AG10803 (cell line): ENCODE measurements at regions not wholly inside any gene's neighbourhood (a gene's known extent, or its start where the extent isn't known, plus 50 kb on each side); places are given as distances from the start of the nearest gene placed in this dataset.
"Not testable (repeated sequence)": the region's sequence is repeated elsewhere in the genome, so short reads cannot be mapped to it uniquely, and the experiment has no call there.

Experiments used
- DNase-seq: peaks from one replicate; pipeline ENCODE4 v3.0.0; 2010; ENCODE audit warnings: low read depth
- H3K4me3 ChIP-seq: 2 replicates; pipeline ENCODE4 v1.5.1; 2011; ENCODE audit warnings: mild to moderate bottlenecking, low read length, control low read depth
- TF ChIP-seq, protein P1 (sequence below): conservative IDR thresholded peaks from 2 replicates; pipeline ENCODE4 v1.5.1; 2011; ENCODE audit warnings: mild to moderate bottlenecking, low read length, control low read depth, inconsistent platforms

DNA sequence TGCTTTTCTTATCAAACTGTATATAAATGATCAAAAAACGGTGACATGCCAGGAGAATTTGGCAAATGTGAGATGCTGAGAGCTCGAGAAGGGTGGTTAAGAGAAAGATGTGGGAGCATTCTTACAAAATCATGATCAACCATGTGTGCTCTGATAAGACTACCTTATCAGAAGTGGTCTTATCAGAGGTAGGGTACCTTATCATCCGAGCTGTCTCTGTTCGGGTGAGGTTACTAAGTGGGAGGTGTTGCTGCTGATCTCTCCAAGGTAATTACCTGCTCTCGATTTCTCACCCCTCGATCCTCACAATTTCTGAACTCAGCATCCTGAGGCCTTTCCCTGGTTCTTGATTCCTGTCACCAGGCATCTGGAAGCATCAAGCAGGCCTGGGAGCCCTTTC, 813.0 kb upstream of the ID2 start:
- no peak overlapping the region for H3K4me3 ChIP-seq
- TF ChIP-seq, protein P1, sequence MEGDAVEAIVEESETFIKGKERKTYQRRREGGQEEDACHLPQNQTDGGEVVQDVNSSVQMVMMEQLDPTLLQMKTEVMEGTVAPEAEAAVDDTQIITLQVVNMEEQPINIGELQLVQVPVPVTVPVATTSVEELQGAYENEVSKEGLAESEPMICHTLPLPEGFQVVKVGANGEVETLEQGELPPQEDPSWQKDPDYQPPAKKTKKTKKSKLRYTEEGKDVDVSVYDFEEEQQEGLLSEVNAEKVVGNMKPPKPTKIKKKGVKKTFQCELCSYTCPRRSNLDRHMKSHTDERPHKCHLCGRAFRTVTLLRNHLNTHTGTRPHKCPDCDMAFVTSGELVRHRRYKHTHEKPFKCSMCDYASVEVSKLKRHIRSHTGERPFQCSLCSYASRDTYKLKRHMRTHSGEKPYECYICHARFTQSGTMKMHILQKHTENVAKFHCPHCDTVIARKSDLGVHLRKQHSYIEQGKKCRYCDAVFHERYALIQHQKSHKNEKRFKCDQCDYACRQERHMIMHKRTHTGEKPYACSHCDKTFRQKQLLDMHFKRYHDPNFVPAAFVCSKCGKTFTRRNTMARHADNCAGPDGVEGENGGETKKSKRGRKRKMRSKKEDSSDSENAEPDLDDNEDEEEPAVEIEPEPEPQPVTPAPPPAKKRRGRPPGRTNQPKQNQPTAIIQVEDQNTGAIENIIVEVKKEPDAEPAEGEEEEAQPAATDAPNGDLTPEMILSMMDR, result no peak
- DNase-seq, result no peak

DNA sequence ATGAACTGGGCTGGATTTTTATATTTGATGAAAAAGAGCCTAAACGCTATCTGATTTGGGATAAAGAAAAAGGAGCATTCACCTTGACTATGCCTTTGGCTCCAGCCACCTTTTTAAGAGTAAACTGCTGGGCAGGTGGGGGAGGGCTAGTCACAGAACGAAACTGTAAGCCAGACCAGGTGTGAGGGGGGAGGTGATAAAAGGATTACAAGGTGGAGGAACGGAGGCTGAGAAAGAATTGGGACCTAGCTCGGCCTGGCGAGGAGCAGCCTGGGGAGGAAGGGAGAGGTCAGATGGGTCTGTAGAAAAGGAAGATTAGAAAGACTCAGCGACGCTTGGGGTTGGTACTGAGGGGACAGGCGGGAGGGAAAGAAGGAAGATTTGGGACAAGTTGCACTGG, 805.4 kb upstream of the ID2 start:
- H3K4me3 ChIP-seq, DNase-seq: not testable (repeated sequence)

DNA sequence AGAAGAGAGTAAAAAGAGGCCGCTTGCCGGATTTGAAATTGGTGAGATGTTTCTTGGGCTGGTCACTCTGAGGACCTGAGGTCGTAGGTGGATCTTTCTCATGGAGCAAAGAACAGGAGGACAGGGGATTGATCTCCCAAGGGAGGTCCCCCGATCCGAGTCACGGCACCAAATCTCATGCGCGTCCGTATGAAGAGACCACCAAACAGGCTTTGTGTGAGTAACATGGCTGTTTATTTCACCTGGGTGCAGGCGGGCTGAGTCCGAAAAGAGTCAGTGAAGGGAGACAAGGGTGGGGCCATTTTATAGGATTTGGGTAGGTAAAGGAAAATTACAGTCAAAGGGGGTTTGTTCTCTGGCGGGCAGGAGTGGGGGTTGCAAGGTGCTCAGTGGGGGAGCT, 803.6 kb upstream of the ID2 start:
- not testable (repeated sequence) for DNase-seq, H3K4me3 ChIP-seq

DNA sequence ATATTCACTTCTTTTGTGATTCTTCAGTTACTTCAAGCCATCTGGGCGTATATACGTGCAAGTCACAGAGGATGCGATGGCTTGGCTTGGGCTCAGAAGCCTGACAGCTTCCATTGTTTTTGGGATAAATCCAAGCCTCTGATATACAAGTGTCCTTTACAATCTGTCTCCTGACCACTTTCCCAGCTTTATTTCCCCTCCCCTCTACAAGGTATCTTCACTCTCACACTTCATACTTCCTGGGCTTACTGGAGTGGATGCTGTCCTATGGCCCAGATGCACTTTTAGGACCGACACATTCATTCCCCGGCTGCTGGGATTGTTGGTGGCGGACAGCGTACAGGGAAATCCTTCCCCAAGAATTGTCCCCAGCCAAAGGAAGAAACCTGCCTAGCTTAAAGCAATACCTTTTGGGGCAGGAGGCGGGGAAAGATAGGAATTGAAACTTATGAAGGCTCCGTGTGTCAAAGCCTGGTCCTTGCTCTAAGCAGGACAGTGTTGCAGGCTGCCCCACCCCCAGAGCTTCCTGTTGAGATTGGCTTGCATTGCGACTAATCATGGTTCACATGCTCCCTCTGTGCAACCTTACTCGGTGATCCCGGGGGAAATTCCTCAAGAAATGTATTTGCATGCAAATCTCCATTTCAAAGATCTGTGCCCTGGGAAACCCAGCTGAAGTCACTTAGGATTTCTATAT, 802.9 kb upstream of the ID2 start:
- DNase-seq, result peak; percentile 9
- TF ChIP-seq, protein P1, result no peak
- H3K4me3 ChIP-seq, result no peak overlapping the region

DNA sequence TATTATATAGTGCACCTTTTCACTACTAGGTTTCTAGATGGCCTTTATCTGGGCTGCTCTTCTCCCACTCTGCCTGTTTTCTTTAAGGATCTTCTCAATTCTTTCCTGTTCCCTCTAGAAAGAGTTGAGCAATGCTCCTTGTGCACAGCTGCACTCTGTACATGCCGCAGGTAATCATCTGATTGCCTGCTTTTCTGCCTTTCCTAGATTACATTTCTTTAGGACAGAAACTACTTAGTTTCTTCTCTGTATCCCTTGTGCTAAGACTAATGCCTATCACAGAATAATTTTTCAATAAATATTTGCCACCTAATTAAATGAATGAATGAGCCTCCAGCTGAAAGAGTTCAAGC, 802.4 kb upstream of the ID2 start:
- H3K4me3 ChIP-seq, result no peak overlapping the region
- DNase-seq, result no peak
- TF ChIP-seq, protein P1, result no peak

DNA sequence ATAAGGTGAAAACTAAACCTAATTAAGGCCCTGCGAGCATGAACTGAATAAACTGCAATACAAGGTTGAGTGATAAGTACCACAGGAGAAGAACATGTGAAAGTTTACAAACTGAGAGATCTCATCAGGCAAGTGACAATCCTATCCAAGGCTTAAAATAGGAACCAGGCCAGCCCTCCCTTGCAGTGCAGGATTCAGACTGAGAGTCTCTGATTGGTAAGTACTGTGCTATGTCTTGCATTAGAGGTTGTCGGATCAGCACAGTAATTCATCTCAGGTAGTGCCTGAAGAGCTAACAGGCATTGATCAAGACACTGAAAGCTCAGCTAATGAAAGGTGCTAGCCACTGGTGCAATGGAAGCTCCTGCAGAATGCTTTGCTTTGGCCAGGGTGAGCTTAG, 801.7 kb upstream of the ID2 start:
- no peak overlapping the region for H3K4me3 ChIP-seq
- TF ChIP-seq, protein P1, result no peak
- DNase-seq, result no peak

DNA sequence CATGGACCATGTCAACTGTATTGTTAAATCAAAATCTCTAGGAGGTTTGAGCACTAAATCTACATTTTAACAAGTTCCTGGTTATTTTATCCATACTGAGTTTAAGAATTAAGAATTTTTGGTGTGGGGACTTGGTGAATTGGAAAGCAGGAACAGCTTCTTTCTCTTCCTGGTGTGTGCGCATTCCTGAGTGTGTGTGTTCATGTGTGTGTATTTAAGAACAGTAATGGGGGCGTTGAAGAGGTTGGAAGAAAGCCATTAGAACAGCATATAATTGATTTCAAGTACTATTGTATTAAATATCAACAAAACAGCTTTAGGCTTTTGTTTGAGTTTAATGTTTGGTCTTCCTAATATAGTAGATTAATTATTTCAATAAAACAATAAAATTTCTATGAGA, 801.3 kb upstream of the ID2 start:
- TF ChIP-seq, protein P1, result no peak
- H3K4me3 ChIP-seq, result no peak overlapping the region
- DNase-seq, result peak; percentile 12

DNA sequence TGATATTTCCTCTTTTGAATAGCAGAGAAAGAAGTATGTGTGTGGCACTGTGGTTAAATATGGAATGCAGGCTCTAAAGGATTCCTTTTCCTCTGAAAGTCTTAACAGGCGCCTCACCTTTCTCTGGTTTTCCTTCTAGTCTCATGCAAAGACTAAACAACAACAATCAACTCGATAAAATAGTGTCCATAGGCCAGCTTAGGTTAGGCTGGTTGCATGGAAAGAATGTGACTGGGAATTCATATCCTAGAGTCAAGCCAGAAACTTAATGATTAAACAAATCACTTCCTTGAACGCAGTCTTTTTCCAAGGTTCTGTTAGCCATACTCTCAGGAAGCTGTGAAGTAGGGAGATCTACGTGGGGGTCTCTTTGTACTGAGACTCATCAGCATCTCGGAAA, 800.8 kb upstream of the ID2 start:
- TF ChIP-seq, protein P1, result no peak
- peak; percentile 62 for DNase-seq
- no peak overlapping the region for H3K4me3 ChIP-seq
